Stimulated activated CD4-positive, alpha-beta T cell treated with anti-CD3 and anti-CD28 coated beads, Interleukin-15, amount 100 ng/mL, for 24 hours (primary cell): ENCODE measurements at regions not wholly inside any gene's neighbourhood (a gene's known extent, or its start where the extent isn't known, plus 50 kb on each side); places are given as distances from the start of the nearest gene placed in this dataset.

Experiments used
- DNase-seq: peaks from one replicate; pipeline ENCODE4 v3.0.0-alpha.2; 2020

DNA sequence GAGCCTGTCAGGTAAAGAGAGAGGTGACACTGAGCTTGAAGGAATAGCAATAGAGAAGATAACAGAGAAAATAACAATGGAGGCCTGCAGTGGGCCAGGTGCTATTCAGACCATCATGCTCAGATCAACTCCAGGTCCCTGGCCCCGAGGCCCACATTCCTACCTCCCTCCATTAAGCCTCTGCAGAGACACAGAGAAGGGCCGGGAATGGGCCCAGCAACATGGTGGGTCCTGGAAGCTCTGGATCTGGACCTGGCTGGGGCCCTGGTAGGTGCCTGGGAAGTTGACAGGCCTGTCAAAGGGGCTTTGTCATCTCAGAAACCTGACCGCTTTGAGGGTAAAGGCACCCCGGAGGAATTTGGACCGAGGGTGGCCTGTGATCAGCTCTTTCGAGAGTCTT lies 159.7 kb upstream of the GLI2 start:
- DNase-seq, result no peak

DNA sequence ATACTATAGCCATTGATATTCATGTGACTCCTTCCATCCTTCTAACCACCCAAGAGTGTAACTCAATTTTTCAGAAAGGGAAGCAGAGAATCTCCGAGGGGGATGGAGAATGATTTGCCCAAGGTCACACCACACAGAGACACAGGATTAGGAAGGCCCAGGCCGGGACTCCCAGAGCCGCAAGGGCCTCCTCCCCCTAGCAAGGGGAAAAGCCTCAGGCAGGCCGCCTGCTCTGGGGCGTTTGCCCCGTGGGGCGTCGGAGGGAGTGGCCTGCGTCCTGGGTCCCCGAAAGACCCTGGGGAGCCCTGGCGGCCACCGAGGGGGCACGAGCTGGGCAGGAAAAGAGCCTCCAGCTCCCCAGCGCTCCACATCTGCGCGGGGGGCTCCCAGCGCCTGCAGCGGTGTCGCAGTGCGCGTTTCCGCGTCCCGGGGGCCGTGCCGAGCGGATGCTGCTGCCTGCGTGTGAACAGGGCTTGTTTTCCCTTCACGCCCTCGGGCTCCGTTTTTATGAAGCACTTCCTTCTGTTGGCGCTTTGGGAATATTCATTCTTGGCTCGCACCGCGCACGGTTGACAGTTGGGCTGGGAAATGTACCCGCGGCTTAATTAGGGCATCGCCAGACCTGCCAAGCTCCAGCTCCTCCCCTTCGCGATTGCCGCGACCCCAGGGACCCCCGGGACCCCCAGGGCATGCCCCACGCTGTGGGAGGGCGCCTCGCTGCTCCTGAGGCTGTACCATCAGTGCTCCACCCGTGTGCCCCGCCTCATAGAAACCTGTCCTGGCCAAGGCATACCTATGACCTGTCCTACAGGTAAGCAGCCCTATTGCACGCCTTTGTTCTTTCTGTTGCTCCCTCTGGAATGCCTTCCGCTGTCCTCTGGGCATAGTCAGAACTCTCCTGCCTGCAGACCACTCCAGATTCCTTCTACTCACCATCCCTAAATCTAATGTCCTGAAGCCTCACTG lies 158.9 kb upstream of the GLI2 start:
- DNase-seq, result no peak

DNA sequence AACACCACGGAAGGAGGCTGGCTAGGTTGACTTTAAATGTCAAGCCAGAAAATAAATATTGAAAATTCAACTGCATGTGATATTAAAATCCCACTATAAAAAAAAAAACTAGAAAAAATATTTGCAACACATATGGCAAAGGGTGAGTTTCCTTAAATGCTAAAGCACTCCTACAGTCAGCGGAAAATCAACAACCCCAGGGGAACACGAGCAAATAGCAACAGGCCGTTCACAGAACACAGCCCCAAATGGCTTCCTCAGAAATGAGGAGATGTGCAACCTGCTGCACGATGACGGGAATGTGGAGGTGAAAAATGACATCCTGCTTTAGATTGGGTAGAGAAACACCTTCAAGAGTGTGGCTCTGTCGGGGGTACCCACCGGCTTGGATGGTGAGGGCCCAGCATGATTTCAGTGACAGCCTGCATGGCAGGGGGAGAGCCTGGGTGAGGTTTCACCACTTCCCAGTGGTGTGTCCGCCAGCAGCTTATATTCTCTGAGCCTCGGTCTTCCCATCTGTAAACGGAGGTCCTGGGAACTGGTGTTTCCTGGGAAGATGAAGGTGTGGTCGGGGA lies 157.9 kb upstream of the GLI2 start:
- no peak for DNase-seq

DNA sequence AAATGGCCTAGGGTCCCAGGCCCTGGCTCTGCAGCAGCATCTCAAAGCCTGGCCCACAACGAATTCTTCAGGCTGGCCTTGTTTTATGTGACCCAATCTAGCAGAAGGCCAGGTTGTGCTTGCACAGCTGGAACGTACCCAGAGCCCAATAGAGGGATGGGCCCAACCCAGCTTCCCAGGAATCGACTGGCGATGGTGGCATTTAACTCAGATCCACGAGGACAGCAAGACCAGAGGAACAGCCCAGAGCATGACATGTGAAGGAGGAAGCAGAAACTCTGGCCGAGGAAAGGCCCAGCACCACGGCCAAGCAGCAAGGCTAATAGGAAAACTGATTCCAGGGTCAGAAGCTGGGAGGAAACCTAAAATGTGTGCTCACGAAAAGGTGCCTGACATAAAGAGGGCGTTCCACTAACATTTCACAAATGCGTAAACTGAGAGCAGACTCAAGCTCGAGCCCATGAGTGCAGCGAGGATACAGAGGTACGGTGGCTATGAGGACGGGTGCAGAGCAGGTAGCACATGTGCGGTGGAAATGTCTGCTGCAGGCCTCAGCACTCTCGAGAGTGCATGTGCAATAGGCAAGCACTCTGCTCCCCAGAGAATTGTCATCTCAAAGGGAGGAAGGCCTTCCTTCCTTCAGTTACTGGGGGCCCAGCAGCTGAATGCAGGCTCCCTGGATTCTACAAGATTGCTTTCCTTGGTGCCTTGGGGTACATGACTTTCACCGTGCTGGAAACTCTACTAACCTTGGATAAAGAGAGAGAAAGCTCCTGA lies 156.9 kb upstream of the GLI2 start:
- DNase-seq, result no peak

DNA sequence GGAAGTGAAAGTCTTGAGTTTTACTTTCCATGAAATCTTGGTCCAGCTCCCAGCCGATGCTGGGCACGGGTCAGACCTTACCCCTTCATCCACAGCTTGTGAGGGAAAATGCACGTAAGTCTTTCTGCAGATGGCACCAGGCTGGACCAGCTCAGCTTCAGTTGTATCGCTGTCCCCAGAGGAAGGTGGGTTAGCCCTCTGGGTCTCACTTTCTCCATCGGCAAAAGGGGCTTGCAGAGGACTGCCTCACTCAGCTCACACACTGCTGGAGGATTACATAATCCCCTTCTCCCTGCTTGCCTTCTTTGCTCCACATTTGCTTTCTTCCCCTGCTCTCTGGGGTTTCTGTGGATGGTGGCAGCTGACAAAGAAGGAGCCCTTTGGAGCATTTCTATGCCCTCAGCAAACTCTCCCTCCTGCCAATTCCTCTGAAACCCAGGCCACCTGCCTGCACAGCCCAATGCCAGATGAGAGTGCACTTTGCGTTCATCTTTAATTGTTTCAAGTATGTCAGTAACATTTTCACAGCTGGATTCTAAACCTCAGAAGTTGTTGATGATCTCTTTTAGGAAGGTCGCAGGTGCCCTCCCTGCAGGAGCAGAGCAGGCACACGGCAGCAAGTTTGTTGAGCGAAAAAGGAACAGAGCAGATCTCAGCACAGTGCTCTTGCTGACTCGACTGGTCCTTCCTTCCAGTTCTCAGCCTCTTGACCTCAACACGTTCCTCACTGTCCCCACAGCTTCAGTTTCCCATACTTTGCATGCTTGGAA lies 155.6 kb upstream of the GLI2 start:
- no peak for DNase-seq

DNA sequence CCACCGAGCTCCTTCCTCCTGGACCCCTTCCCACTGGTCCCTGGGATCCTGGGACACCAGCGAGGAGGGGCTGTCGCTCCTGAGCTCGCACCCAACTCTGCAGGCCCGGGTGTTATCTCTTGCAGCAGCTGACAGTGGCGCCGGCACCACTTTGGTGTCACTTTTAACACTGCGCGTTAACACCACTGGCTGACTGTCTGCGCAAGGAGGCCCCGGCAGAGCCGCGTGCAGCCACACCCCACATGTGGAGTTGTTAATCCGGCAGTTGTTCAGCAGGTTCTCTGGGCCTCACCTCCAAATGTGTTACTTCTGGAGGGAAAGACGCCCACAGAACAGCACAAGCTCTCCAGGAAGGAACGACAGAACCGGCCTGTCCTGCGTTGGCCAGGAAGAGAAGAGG lies 155.0 kb upstream of the GLI2 start:
- DNase-seq, result no peak

DNA sequence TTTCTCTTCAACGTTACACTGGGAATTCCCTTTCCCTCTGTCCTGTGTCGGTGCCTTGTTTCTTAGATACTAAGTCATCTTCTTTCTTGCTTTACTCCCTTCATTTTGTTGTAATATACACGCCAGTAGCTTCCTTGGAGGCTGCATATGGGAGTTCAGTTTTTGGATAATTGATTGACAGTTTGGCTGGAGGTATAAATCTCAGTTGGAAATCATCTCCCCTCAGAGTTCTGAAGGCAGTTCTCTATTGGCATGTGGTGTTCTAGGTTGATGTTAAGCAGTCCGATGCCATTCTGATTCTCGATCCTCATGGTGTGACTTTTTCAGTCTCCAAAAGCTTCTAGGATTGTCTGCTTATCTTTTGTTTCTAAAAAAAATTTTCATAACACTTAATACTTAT lies 152.5 kb upstream of the GLI2 start:
- DNase-seq, result no peak

DNA sequence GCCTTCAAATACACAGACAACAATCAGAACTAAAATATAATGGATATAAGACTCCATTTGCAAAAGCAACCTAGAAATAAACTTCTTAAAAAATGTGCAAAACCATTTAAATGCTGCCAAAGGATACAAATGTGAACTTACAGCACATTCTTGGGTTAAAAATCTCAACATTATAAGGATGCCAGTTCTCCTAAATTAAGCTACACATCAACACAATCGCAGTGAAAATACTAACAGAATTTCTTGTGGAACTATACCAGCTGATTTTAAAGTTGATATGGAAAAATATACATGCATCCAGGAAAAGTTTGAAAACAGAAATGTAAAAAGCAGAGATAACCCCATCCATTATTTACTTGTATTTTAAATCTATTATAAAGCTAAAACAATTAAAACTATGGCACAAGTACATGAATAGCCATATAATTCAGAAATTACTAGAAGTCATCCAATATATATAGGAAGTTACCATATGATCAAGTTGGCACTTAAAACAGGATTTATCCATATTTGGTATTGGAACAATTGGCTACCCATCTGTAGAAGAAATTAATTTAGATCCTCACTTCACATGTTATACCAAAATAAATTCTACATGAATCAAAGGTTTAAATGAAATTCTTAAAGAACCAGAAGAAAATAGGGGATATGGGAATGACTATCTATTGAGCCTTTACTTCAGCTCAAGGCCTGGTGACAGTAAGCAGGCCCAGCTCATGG lies 151.7 kb upstream of the GLI2 start:
- DNase-seq, result no peak

DNA sequence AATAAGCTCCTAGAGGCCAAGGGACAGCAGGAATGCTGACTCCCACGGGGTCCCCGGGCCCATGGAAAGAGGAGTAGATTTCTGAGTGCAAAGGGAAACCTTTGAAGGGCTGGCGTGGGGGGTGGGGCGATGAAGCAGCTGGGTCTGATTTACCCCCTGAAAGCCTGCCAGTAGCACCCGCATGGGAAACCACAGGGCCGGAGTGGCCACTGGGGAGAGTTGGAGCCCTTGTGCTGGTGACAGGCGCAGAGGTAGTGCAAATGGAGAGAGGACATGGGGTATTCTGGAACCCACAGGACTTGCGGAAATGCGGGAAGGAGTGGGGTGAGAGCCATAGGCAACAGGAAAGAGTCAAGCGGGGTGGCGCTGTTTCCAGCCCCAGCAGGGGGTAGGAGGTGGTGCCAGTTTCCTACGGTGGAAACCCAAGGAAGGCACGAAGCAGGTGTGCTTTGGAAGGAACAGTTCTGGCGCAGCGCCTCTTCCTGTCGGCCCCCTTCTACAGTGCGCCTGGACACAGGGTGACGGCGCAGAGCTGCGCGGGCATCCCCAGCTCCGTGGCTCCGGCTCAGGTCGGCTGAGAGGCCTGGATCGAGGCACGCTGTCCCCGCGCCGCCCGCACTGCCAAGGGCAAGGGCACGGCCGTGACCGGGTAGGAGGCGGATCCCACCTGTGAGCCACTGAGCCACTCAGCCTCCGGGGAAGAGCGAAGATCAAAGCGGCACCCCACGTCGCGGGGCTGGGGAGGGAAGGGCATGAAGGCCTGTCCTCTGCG lies 149.0 kb upstream of the GLI2 start:
- DNase-seq, result peak; percentile 7

DNA sequence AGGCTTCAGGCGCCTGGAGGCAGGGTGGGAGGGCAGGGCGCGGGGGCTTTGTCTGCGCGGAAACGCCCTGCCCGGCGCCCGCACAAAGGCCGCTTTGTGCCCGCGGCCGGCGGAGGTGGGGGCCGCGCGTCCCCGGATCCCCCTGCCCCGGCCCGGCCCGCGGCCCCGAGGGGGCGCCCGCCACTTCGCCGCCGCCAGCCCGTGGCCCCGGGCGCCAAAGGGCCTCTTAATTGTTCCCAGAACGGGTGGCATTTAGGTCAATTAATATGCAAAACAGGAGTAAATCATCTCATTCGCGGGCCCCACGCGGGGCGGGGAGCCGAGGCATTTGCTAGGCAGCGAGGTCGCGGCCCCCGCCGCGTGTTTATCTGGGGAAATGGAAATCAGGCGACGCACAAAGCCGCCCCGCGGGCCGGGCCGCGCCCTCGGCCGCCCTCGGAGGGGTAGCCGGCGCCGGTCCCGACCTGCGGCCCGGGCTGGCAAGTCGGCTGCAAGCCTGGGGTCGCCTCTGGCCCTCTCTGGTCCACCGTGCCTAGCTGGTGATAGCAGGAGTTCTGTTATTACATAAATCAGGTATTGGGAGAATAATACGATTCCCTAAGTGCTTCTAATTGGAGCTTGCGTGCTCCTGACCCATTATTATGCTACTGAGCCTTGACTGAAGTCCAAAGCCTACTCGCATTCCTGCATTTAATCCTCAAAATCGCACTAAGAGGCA lies 148.2 kb upstream of the GLI2 start:
- DNase-seq, result no peak

DNA sequence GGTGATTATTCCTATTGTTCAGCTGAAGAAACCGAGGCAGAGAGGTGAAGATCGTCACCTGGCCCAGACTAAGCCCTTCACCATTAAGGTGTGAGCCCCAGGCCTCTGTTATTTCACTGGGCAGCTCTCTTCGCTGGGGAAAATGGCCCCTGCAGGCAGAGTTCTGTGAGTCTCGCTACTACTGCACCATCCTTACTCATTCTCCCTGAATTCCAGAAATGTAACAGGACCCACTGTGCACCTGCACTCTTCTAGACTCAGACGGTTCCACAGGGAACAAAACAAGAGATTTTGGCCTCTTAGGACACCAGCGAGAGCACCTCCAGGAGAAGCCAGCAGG lies 147.7 kb upstream of the GLI2 start:
- DNase-seq, result no peak

DNA sequence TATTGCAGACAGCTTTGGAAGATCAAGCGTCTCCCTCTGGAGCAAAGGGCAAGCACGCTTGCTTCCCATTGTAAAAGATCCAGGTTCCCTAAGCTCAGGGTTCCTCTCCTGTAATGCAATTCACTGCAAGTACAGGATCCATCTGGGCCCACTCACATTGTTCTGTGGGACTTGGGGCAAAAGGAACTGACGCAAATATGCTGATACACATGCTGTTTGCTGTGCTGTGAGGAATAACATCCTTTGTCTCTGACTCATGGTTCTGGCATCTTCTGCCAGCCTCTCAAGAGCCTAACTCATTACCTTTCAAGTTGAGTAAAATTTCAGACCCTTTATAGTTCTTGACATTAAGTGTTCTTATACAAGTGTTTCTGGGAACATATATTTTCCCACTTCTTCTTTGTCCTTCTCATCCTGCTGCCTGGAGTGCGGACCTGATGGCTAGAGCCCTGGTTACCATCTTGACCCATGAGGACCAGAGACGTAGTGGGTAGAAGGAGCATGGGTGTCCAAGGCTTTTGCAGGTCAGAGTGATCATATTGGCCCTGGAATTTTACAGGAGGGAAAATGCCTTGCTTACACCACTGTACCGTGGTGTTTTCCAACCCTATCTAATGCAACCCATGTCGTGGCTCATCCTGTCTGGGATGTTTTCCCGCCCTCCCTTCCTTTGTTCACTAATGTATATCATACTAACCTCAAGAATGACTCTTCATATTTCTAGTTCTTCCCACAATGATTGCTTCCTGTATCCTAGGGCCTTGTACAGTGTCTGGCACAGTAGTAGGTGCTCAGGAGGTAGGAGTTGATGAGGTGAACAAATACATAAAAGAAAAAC lies 145.7 kb upstream of the GLI2 start:
- DNase-seq, result no peak

DNA sequence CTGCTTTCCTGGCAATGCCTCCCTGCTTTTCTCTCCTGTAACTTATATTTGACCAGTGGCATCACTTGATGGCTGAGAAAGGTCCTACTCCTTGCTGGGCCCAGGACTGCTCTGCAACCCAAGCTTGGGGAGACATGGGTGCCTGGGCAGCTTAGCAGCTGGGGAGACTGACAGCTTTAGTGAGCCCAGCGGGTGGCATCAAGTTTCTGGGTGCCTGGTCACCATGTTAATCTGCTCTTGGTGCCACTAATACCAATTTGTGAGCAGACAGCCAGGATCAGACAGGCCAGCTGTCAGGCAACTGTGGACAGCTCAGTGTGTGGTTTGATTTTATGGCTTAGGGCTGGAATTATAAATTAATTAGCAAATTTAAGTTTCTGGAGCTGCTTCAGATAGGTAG lies 144.8 kb upstream of the GLI2 start:
- DNase-seq, result no peak

DNA sequence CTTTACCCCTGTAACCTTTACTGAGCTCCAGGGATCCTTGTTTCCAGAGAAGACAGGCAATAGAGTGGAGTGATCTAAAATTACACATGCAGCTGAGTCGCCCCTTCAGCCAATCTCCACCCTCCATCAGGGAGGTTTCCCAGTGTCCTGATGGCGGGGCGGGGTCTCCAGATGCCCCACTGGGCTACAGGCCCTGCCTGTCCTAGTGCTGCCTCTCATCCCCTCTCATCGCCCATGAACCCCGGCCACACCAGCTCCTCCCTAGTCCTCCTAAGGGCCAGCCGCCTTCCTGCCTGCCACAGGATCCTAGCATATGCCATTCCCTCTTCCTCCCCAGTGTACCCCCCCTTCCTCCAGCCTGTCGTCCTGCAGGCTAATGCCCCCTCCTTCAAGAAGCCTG lies 144.1 kb upstream of the GLI2 start:
- DNase-seq, result no peak

DNA sequence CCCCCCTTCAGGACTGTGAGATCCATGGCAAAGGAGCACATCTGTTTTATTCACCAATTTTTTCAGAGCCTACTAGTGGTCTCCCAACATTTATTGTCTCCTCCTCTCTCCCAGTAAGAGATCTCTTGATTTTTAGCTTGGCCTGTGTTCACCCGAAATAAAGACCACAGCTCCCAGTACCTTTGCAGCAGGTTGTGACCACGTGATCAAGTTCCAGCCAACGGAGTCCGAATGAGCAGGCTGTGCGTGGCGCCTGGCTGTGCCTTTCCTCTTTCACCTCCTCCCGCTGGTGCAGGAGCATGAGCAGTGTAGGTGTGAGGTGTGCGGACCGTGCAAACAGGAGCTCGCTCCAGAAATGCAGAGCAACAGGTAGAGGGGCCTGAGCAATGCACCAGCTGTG lies 143.6 kb upstream of the GLI2 start:
- DNase-seq, result no peak

DNA sequence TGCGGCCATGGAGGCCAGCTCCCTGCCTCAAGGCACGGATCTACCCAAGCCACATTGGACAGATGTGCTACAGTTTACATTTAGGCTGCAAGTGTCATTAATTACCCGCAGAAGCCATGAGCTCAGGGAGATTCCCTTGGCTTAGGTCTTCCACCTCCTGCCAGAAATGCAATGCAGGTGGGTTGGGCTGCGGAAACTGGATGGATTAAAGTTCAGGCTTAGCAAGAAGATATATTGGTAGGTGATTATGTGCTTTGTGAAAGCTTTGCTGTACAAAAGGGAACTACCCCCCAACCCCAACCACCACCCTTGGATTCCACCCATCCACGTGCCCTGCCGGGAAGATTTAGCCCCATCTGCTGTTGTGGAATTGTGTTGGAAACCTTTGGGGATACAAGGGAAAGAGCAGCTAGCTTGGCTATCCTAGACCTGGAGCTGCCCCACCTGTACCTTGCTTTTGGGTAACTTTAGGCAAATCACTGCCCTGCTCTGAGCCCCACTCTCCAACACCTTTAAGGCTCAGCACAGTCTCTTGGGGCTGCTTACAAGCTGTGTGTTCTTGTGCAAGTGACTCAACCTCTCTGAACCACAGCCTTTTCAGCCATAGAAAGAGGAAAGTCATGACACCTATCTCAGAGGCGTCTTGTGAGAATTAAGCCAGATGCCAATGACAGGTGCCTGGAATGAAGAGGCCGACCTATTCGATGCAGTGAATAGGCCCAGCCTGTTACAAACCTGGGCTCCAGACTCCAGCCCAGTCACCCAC lies 141.6 kb upstream of the GLI2 start:
- no peak for DNase-seq

DNA sequence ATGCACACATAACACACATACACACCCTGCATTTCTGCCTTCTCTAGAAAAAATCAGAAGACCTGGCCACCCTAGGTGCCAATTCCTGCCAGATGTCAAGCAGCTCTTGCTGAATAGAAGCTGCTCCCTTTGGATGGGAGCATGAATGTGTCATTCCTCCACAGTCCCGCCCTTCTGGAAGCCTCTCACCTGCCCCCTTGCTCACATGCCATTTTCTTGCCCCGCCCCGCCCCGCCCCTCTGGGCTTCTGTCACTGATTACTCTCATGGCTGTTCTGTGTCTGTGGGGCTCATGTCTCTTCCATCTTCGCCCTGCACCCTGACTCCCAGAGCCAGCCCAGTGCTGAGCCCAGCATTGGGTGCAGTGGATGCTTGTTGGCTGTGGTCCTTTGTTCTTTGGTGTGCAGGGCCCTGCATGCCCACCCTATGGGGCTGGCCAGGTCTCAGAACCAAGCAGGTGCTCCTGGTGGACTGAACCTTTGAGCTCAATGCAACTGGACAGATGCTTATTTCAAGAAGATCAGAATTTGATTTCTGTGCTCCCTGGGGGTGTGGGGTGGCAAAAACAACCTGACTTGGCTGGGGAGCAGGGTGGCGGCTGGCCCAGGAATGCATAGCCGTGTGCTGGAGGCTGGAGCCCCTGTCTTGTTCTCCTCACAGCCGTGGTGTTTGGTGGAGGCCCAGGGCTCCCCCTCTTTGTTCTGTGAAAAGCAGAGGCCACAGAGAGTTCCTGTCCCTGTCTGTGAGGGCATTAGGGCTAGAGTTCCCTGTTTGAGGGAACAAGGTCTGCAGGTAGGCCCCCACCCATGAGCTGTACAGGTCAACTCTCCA lies 140.6 kb upstream of the GLI2 start:
- no peak for DNase-seq

DNA sequence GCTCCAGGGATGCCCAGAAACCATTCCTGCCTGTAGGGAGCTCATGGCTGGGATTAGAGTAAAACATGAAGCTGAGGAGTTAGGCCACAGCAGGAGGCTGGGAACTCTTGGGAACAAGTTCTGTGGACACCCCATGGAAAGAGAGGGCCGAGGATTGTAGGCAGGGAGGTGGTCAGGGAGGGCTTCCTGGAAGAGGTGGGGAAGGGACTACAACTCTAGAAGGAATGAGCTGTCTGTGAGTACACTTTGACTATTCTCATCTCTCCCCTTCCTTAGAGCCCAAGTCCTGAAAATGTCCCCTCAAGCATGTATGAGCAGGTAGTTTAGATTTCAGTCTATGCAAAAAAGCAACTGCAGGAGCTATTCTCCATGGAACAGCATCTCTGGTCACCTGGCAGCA lies 139.9 kb upstream of the GLI2 start:
- DNase-seq, result no peak
